GM18861 (cell line): ENCODE measurements at regions not wholly inside any gene's neighbourhood (a gene's known extent, or its start where the extent isn't known, plus 50 kb on each side); places are given as distances from the start of the nearest gene placed in this dataset.

Source experiments
- ATAC-seq: cut with Tn5 transposase; IDR thresholded peaks from one replicate; pipeline ENCODE4 v1.9.1; 2021; ENCODE audit not compliant: unreplicated experiment

GRCh38 chr3:170753421-170754310 is 116.3 kb downstream of the RPL22L1 start:
- ATAC-seq: no peak

- ATAC-seq: no peak
Observed at GRCh38 chr3:170752571-170753155, 117.3 kb downstream of the RPL22L1 start.

GRCh38 chr3:170751899-170752293 is 118.1 kb downstream of the RPL22L1 start:
- ATAC-seq: no peak

- no peak for ATAC-seq
Observed at GRCh38 chr3:170751083-170751898, 118.7 kb downstream of the RPL22L1 start.

- no peak for ATAC-seq
Observed at GRCh38 chr3:170750478-170750830, 119.5 kb downstream of the RPL22L1 start.

GRCh38 chr3:170749765-170750477 is 120.1 kb downstream of the RPL22L1 start:
- ATAC-seq: no peak

- ATAC-seq: no peak
Observed at GRCh38 chr3:170749185-170749584, 120.8 kb downstream of the RPL22L1 start.

- no peak for ATAC-seq
Observed at GRCh38 chr3:170746175-170746942, 123.6 kb downstream of the RPL22L1 start.

GRCh38 chr3:170745211-170745718 is 124.7 kb downstream of the RPL22L1 start:
- ATAC-seq: no peak

- no peak for ATAC-seq
Observed at GRCh38 chr3:170741756-170742529, 128.1 kb downstream of the RPL22L1 start.

- no peak for ATAC-seq
Observed at GRCh38 chr3:170740726-170741591, 129.0 kb downstream of the RPL22L1 start.

- no peak for ATAC-seq
Observed at GRCh38 chr3:170740285-170740684, 129.7 kb downstream of the RPL22L1 start.

GRCh38 chr3:170739410-170739809 is 130.6 kb downstream of the RPL22L1 start:
- ATAC-seq: no peak

GRCh38 chr3:170738766-170739165 is 131.2 kb downstream of the RPL22L1 start:
- ATAC-seq: no peak

- no peak for ATAC-seq
Observed at GRCh38 chr3:170737498-170738162, 132.4 kb downstream of the RPL22L1 start.

- no peak for ATAC-seq
Observed at GRCh38 chr3:170735821-170736220, 134.2 kb downstream of the RPL22L1 start.

GRCh38 chr3:170734735-170735065 is 135.3 kb downstream of the RPL22L1 start:
- no peak for ATAC-seq
